ENCODE measurements at regions not wholly inside any gene's neighbourhood (a gene's known extent, or its start where the extent isn't known, plus 50 kb on each side); places are given as distances from the start of the nearest gene placed in this dataset.
"Not testable (repeated sequence)": the region's sequence is repeated elsewhere in the genome, so short reads cannot be mapped to it uniquely, and the experiment has no call there.

- peaks cover 4 to 6% of the 10 kb centered on the region in 2 donors for H3K36me3 Mint-ChIP-seq
- H3K4me1 Mint-ChIP-seq: peaks cover 16 to 51% of the 10 kb centered on the region in 2 donors
- H3K9me3 Mint-ChIP-seq: peaks cover 4 to 10% of the 10 kb centered on the region in 2 donors
- ATAC-seq (replicated peaks) (no peak), DNase-seq (no peak)
- peak overlapping the region; percentile 28 for H3K27ac Mint-ChIP-seq
- no peak overlapping the region for H3K4me3 Mint-ChIP-seq
- H3K27me3 Mint-ChIP-seq: no peaks in the 10 kb centered on the region
Measured at GRCh38 chr12:46515829-46516228, 143.3 kb upstream of the SLC38A2 start.

DNA sequence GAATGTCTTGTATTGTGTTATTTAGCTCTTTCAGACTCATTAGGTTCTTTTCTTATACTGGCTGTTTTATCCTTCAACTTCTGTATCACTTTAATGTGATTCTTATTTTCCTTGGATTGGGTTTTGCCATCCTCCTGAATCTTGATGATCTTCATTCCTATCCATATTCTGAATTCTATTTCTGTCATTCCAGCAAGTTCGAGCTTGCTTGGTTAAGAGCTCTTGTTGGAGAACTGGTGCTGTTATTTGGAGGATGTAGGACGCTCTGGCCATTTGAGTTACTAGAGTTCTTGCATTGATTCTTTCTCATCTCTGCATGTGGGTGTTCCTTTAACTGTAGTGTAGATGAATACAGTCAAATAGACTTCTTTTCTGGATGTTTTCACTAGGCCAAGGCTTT is 142.3 kb upstream of the SLC38A2 start:
- DNase-seq: no peak
- Mint-ChIP-seq H3K36me3 (peaks cover 12 to 13% of the 10 kb centered on the region in 2 donors), H3K9me3 (peaks cover 7 to 18% of the 10 kb centered on the region in 2 donors), H3K4me3 (no peak overlapping the region), H3K27ac (no peak overlapping the region), H3K27me3 (no peaks in the 10 kb centered on the region), H3K4me1 (peaks cover 16 to 51% of the 10 kb centered on the region in 2 donors)
- ATAC-seq (replicated peaks): no peak

DNA sequence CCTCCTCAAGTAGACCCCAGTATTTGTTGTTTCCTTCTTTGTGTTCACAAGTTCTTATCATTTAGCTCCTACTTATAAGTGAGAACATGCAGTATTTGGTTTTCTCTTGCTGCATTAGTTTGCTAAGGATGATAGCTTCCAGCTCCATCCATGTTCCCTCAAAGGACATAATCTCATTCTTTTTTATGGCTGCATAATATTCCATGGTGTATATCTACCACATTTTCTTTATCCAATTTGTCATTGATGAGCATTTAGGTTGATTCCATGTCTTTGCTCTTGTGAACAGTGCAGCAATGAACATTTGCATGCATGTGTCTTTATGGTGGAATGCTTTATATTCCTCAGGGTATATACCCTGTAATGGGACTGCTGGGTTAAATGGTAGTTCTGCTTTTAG is 137.7 kb upstream of the SLC38A2 start:
- not testable (repeated sequence) for ATAC-seq (replicated peaks); H3K27ac Mint-ChIP-seq; H3K27me3 Mint-ChIP-seq; H3K4me3 Mint-ChIP-seq; DNase-seq
- Mint-ChIP-seq H3K9me3 (peaks cover 27 to 30% of the 10 kb centered on the region in 2 donors), H3K36me3 (peaks cover 23 to 25% of the 10 kb centered on the region in 2 donors), H3K4me1 (peaks cover 5 to 21% of the 10 kb centered on the region in 2 donors)

DNA sequence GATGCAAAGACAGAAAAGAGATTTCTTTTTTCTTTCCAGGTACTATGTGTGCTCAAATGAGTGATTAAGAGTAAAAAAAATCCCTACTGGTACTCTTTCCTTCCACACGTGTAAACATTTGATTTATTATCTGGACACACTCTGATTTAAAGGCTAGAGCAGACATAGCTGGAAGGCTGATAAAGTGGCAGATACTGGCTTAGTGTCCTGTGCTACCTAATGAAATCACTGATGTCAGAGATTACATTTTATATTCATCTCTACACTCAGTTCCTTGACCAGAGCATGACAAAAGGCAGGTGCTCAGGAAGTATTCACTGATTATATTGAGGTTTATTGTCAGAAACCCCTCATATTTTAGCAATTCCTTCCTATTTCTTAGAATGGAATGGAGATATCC is 136.6 kb upstream of the SLC38A2 start:
- Mint-ChIP-seq H3K4me3 (no peak overlapping the region), H3K27me3 (no peaks in the 10 kb centered on the region), H3K4me1 (peaks cover 5 to 15% of the 10 kb centered on the region in 2 donors), H3K9me3 (peaks cover 30 to 31% of the 10 kb centered on the region in 2 donors), H3K36me3 (peaks cover 24 to 32% of the 10 kb centered on the region in 2 donors), H3K27ac (no peak overlapping the region)
- no peak for DNase-seq
- ATAC-seq (replicated peaks): no peak

GRCh38 chr12:46508651-46509050 is 136.1 kb upstream of the SLC38A2 start:
- no peaks in the 10 kb centered on the region for H3K27me3 Mint-ChIP-seq
- H3K27ac Mint-ChIP-seq: no peak overlapping the region
- no peak overlapping the region for H3K4me3 Mint-ChIP-seq
- DNase-seq: no peak
- peaks cover 5 to 10% of the 10 kb centered on the region in 2 donors for H3K4me1 Mint-ChIP-seq
- no peak for ATAC-seq (replicated peaks)
- H3K9me3 Mint-ChIP-seq: peaks cover 30 to 31% of the 10 kb centered on the region in 2 donors
- peaks cover 24 to 32% of the 10 kb centered on the region in 2 donors for H3K36me3 Mint-ChIP-seq

DNA sequence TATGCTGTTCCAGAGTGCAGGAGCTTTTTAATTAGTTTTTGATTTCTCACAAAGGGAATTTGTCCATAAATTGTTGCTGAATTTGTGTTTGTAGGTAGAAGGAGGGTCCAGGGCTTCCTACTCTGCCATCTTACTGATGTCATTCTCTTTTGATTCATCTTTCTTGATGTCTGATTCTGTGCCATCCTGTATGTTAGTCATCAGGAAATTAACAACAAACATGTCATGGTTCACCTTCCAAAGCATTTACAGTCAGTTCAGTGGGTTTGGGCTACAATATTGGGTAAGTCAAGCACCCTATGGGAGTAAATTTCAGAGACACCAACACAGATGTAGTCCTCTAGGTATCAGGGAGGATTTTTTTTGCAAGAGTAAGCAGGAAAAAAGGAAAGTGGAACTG is 135.2 kb upstream of the SLC38A2 start:
- Mint-ChIP-seq H3K27me3 (no peaks in the 10 kb centered on the region), H3K4me3 (no peak overlapping the region), H3K36me3 (peaks cover 28 to 38% of the 10 kb centered on the region in 2 donors), H3K27ac (no peak overlapping the region), H3K9me3 (peaks cover 35 to 36% of the 10 kb centered on the region in 2 donors), H3K4me1 (peaks cover under 1 to 5% of the 10 kb centered on the region in 2 donors)
- DNase-seq (no peak), ATAC-seq (replicated peaks) (no peak)

DNA sequence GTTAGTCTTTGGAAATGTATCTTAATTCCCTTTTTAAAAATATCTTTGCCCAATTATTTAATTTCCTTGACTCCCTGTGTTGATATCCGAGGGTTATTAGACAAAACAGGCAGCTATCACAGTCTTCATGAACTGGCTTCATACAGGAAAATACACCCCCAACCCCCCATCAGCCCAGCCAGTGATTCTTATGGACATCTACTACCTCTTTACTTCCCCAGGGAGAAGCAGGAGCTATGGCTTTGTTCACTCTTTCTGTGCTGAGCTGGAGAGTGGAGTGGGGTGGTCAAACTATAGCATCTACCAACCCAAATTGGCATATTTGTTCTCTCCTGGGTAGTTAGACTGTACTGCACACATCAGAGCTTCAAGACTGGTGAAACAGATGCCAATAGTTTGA is 134.4 kb upstream of the SLC38A2 start:
- Mint-ChIP-seq H3K27ac (no peak overlapping the region), H3K9me3 (peaks cover 38 to 41% of the 10 kb centered on the region in 2 donors), H3K27me3 (no peaks in the 10 kb centered on the region), H3K4me1 (peaks cover 0 to 5% of the 10 kb centered on the region in 2 donors), H3K36me3 (peaks cover 32 to 46% of the 10 kb centered on the region in 2 donors), H3K4me3 (no peak overlapping the region)
- DNase-seq (no peak), ATAC-seq (replicated peaks) (no peak)

DNA sequence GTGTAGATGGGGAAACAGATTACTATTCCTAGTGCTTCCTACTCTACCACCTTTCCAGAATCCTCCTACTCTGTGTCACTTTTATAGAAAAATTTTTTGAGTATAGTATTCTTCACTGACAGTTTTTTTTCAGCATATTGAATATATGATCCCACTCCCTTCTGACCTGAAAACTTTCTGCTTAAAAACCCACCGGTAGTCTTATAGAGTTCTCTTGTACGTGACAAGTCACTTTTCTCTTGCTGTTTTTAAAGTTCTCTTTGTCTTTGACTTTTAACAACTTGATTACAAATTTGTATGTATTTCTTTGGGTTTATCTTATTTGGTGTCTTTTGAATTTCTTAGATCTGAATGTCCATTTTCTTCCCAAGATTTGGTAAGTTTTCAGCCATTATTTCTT is 133.6 kb upstream of the SLC38A2 start:
- Mint-ChIP-seq H3K27me3 (no peaks in the 10 kb centered on the region), H3K4me3 (no peak overlapping the region), H3K9me3 (peaks cover 35 to 40% of the 10 kb centered on the region in 2 donors), H3K27ac (no peak overlapping the region), H3K4me1 (peaks cover 0 to 5% of the 10 kb centered on the region in 2 donors), H3K36me3 (peaks cover 34 to 47% of the 10 kb centered on the region in 2 donors)
- DNase-seq (no peak), ATAC-seq (replicated peaks) (no peak)

GRCh38 chr12:46504494-46504893 is 131.9 kb upstream of the SLC38A2 start:
- Mint-ChIP-seq H3K4me3 (no peak overlapping the region), H3K36me3 (peaks cover 20 to 37% of the 10 kb centered on the region in 2 donors), H3K27me3 (no peaks in the 10 kb centered on the region), H3K4me1 (peaks cover 0 to 5% of the 10 kb centered on the region in 2 donors), H3K9me3 (peaks cover 25 to 38% of the 10 kb centered on the region in 2 donors), H3K27ac (no peak overlapping the region)
- no peak for ATAC-seq (replicated peaks)
- no peak for DNase-seq

DNA sequence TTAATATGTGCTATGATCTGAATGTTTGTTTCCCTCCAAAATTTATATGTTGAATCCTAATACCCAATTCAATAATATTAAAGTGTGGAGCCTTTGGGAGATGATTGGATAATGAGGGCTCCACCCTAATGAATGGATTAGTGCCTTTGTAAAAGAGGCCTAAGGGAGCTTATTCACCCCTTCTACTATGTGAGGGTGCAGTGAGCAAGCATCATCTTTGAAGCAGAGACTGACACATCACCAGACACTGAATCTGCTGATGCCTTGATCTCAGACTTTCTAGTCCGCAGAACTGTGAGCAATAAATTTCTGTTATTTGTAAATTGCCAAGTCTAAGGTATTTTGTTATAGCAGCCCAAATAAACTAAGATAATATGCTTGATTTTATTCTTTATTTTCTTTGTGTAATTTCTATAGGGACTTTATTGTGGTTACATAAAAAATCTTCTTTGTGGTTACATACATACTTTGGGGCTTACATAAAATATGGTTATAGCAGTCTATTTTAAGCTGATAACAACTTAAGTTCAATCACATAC is 131.1 kb upstream of the SLC38A2 start:
- Mint-ChIP-seq H3K4me3 (no peak overlapping the region), H3K4me1 (peaks cover 0 to 4% of the 10 kb centered on the region in 2 donors), H3K9me3 (peaks cover 25 to 38% of the 10 kb centered on the region in 2 donors), H3K27ac (no peak overlapping the region), H3K36me3 (peaks cover 20 to 37% of the 10 kb centered on the region in 2 donors), H3K27me3 (no peaks in the 10 kb centered on the region)
- ATAC-seq (replicated peaks): no peak
- DNase-seq: no peak

DNA sequence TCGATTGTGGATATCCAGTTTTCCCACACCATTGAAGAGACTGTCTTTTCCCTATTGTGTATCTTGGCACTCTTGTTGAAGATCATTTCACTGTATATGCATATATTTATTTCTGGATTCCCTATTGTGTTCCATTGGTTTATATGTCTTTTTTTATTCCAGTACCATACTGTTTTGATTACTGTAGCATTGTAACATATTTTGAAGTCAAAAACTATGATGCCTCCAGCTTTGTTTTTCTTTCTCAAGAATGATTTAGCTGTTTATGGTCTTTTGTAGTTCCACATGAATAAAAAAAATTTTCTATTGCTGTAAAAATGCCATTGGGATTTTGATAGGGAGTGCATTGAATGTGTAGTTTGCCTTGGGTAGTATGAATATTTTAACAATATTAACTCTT is 128.1 kb upstream of the SLC38A2 start:
- DNase-seq (no peak), ATAC-seq (replicated peaks) (no peak)
- Mint-ChIP-seq H3K4me1 (no peaks in the 10 kb centered on the region), H3K9me3 (peaks cover 17 to 22% of the 10 kb centered on the region in 2 donors), H3K27me3 (no peaks in the 10 kb centered on the region), H3K27ac (no peak overlapping the region), H3K4me3 (no peak overlapping the region), H3K36me3 (peaks cover 11 to 26% of the 10 kb centered on the region in 2 donors)

- no peak for ATAC-seq (replicated peaks)
- Mint-ChIP-seq H3K27ac (no peak overlapping the region), H3K4me1 (no peaks in the 10 kb centered on the region), H3K9me3 (peaks cover 13 to 14% of the 10 kb centered on the region in 2 donors), H3K4me3 (no peak overlapping the region), H3K27me3 (no peaks in the 10 kb centered on the region), H3K36me3 (peaks cover 11 to 19% of the 10 kb centered on the region in 2 donors)
- no peak for DNase-seq
Measured at GRCh38 chr12:46499901-46500300, 127.3 kb upstream of the SLC38A2 start.

DNA sequence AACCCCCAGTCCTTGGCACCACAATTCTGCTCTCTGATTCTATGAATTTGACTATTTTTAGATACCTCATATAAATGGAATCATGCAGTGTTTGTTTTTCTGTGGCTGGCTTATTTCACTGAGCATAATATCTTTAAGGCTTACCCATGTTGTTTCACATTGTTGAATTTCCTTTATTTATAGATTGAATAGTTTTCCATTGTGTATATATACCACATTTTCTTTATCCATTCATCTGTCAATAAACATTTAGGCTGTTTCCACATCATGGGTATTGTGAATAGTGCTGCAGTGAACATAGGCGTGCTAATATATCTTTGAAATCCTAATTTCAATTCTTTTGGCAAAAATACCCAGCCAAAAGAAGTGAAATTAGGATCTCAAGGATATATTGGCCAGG is 126.7 kb upstream of the SLC38A2 start:
- Mint-ChIP-seq H3K36me3 (peaks cover 10 to 15% of the 10 kb centered on the region in 2 donors), H3K4me3 (no peak overlapping the region), H3K27me3 (no peaks in the 10 kb centered on the region), H3K9me3 (peaks cover 11 to 14% of the 10 kb centered on the region in 2 donors), H3K27ac (no peak overlapping the region), H3K4me1 (no peaks in the 10 kb centered on the region)
- DNase-seq (no peak), ATAC-seq (replicated peaks) (no peak)

- H3K27ac Mint-ChIP-seq: no peak overlapping the region
- H3K36me3 Mint-ChIP-seq: peaks cover 9% of the 10 kb centered on the region in 2 donors
- ATAC-seq (replicated peaks) (no peak), DNase-seq (no peak)
- no peaks in the 10 kb centered on the region for H3K4me1 Mint-ChIP-seq
- no peaks in the 10 kb centered on the region for H3K27me3 Mint-ChIP-seq
- peaks cover 7 to 8% of the 10 kb centered on the region in 2 donors for H3K9me3 Mint-ChIP-seq
- no peak overlapping the region for H3K4me3 Mint-ChIP-seq
Measured at GRCh38 chr12:46497739-46498138, 125.2 kb upstream of the SLC38A2 start.

DNA sequence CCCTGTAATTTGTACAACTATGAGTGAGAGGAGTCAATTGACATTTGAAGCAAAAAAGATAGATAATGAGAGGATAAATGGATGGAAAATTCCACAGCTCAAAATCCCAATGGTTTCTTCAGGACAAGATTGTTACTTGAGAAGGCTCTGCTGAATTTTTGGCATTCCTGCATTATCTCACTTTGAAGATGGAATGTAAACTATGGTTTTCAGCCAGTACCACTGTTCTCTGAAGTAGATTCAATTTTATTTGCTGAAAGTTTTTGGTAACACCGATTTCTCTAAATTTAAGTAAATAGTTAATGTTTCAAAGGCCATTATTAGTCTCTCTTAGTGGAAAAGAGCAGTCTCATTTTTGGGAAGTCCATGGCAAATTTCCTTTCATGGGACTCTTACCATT is 121.9 kb upstream of the SLC38A2 start:
- Mint-ChIP-seq H3K4me3 (no peak overlapping the region), H3K27me3 (no peaks in the 10 kb centered on the region), H3K9me3 (no peaks in the 10 kb centered on the region), H3K4me1 (no peaks in the 10 kb centered on the region), H3K27ac (no peak overlapping the region), H3K36me3 (peaks cover 0 to 3% of the 10 kb centered on the region in 2 donors)
- no peak for DNase-seq
- ATAC-seq (replicated peaks): no peak

Measured in stimulated activated naive B cell treated with anti-CD40 and anti-IgM and Interleukin-4, amounts not matched to agents 10 μg/mL and 1 μg/mL and 100 μg/mL, for 72 hours (primary cell).